ENCODE measurements at regions not wholly inside any gene's neighbourhood (a gene's known extent, or its start where the extent isn't known, plus 50 kb on each side); places are given as distances from the start of the nearest gene placed in this dataset.
A peak's percentile ranks its signal among the peaks of the same experiment; 100 is the strongest.

GRCh38 chr6:75546381-75546780 is 52.8 kb upstream of the FILIP1 start:
- TF ChIP-seq YY1 (IDR thresholded peaks at IDR 0.05; ENCODE audit: low read depth) (no peak), RAD21 (IDR thresholded peaks at IDR 0.05; ENCODE audit: low read depth) (peak; percentile 50)

- TF ChIP-seq EP300 (IDR thresholded peaks at IDR 0.05; ENCODE audit: borderline replicate concordance) = no peak
- TF ChIP-seq CEBPB (IDR thresholded peaks at IDR 0.05) = no peak
- TF ChIP-seq RAD21 (IDR thresholded peaks at IDR 0.05; ENCODE audit: low read depth) = no peak
- no peak for TF ChIP-seq NFIC (IDR thresholded peaks at IDR 0.05)
- TF ChIP-seq FOXM1 (IDR thresholded peaks at IDR 0.05; ENCODE audit: borderline replicate concordance, low read depth) = no peak
- no peak for TF ChIP-seq CREB1 (IDR thresholded peaks at IDR 0.05; ENCODE audit: low read depth)
- no peak for TF ChIP-seq REST (IDR thresholded peaks at IDR 0.05; ENCODE audit: low read depth)
- TF ChIP-seq USF1 (IDR thresholded peaks at IDR 0.05) = no peak
- no peak for TF ChIP-seq TCF12 (IDR thresholded peaks at IDR 0.05; ENCODE audit: low read depth)
- no peak for TF ChIP-seq TEAD4 (IDR thresholded peaks at IDR 0.05)
- no peak for TF ChIP-seq YY1 (IDR thresholded peaks at IDR 0.05; ENCODE audit: low read depth)
- no peak for TF ChIP-seq TAF1 (IDR thresholded peaks at IDR 0.05; ENCODE audit: low read depth)
- no peak for TF ChIP-seq EGR1 (IDR thresholded peaks at IDR 0.05)
Measured at GRCh38 chr6:75550544-75551167, 51.0 kb upstream of the SENP6 start.

- TF ChIP-seq TEAD4 (IDR thresholded peaks at IDR 0.05) (no peak), USF1 (IDR thresholded peaks at IDR 0.05) (no peak)
Measured at GRCh38 chr6:75551367-75551952, 50.2 kb upstream of the SENP6 start.
